HG03354 (cell line): ENCODE measurements at regions not wholly inside any gene's neighbourhood (a gene's known extent, or its start where the extent isn't known, plus 50 kb on each side); places are given as distances from the start of the nearest gene placed in this dataset.

Experiments
- ATAC-seq: cut with Tn5 transposase; IDR thresholded peaks from one replicate; pipeline ENCODE4 v1.9.1; 2021; ENCODE audit warnings: mild to moderate bottlenecking; ENCODE audit not compliant: unreplicated experiment, poor library complexity, severe bottlenecking

GRCh38 chr12:130097342-130097741 is 64.9 kb upstream of the FZD10 start:
- no peak for ATAC-seq

DNA sequence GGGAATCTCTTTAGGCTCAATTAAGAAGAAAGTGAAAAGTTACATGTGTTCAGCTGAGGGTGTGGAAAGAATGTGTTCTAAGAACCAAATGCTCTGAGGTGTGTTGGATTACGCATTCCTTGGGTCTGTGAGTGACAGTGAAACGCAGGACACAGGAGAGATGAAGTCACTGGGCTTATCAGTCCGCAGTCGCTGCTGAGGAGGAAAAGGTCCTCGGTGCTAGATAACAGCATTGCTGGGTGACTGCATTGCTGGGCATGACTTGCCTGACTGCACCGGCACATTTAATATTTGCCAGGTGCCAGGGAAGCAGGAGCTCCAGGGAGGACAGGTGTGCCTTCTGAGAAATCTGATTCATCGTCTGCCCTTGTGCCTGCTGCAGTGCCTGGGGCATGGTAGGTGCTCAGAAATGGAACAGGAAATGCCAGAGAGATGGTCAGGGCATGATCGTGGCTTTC is 64.4 kb upstream of the FZD10 start:
- ATAC-seq = no peak

GRCh38 chr12:130098301-130099005 is 63.8 kb upstream of the FZD10 start:
- ATAC-seq = no peak

DNA sequence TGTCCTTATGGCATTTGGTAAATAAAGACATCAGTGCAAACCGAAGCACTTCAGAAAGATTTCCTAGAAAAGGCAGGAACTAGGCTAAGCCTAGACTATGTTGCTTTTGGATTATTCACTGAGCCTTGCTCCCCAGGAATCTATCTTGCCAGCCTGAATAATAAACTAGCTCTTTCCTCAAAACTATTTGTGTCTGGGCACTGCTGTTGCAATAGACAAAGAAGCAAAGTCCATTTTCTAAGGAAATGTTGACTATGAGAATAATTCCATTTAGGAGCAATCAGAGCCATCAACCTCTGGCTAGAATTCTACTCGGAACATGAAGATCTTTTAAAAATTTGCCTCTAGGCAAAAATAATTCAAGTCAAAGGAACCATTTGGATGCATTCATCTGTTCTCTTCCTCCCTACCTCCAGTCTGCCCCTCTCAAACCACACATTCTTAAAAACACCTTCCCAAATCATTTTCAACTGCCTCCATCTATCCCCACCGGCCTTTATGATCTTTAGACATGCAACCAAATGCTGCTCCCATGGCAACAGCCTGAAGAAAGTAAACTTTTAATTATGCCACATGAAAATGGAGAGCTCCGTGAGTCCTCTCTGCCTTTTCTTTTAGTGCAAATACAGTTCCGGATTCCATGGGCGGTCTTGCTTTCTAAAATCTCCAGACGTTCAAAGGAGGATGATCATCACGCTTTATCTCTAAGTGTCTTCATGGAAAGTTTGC is 61.5 kb upstream of the FZD10 start:
- ATAC-seq = no peak

GRCh38 chr12:130101370-130101769 is 60.9 kb upstream of the FZD10 start:
- ATAC-seq = no peak

- no peak for ATAC-seq
These were observed 60.0 kb upstream of the FZD10 start for GRCh38 chr12:130102266-130102665.

DNA sequence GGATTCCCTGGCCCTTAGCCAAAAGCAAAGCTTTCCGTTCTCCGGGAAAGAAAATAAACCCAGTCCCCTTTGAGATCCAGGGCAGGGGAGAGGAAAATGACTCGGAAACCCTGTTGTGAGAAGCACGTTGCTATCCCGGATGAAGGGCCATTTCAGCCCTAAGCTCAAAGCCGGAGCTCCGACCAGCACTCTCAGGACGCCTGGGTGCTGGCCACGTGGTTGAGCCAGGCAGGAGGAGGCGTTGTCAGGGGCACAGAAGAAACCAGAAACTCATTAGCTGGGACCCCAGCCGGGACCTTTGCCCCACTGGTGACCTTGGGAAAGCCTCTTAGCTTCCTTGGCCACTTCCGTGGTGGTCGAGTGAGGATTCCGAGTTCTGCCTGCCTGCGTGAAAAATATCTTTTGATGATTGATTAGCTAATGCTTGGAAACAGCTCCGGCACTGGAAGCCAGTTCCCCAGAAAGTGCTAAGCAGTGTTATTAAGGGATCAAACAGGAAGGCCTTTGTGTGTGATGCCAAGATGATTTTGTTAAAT is 57.6 kb upstream of the FZD10 start:
- no peak for ATAC-seq

DNA sequence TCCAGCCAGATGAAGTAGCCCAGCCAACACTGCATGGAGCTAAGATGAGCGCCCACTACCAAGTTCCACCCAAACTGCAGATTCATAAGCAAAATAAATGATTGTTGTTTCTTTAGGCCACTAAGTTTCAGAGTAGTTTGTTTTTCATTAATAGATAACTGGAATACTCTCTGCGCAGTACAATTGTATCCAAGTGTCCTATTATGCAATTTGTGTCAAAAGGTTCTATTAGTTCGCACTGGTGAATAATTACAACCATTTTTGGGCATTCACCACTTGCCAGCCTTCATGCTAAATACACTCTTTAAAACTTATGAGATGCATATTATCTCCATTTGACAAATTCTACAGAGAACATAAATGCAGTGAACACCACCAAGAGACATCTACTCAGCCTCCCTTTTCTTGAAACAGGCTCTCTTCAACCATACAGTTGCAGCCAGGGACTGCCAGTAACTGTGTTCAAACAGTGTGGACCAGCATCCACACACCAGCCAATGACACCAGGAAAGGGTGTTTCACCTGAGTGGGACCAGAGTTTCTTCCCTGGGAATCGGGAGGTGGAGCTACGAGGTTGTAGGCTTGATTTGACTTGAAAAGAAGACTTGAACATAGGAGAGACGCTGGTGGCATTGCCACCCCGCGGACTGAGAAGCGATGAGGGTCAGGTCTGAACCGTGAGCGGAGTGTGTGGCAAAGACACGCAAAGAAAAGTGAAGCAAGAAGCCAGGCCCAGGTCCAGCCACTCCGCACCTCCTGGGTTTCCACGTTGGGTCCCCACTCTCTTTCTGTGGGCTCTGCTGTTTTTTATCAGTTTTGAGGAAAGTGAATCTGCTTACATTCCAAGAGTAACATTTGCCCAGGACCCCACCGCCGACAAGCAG is 53.0 kb upstream of the FZD10 start:
- no peak for ATAC-seq

DNA sequence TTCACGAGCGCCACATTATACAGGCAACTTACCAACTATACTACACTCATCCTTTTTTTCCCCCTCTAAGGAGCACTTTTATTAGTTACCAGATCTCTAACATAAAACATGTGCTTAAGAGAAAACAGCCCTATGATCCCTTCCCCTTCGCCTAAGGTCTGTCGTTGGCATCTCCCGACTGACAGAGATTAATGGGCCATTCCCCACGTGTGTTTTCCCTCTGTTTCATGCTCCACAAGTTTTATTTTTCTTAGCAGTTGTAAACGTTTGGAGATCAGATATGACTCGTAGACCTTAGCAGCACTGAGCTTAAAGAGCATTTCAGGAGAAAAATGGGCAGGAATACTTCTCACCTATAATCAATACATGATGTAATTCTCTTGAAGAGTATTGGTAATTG is 51.4 kb upstream of the FZD10 start:
- no peak for ATAC-seq

GRCh38 chr12:130111965-130112496 is 50.2 kb upstream of the FZD10 start:
- no peak for ATAC-seq
